ENCODE measurements at regions not wholly inside any gene's neighbourhood (a gene's known extent, or its start where the extent isn't known, plus 50 kb on each side); places are given as distances from the start of the nearest gene placed in this dataset.
"Not testable (repeated sequence)": the region's sequence is repeated elsewhere in the genome, so short reads cannot be mapped to it uniquely, and the experiment has no call there.

GRCh38 chr2:142813830-142814829 is 63.3 kb upstream of the KYNU start:
- Histone ChIP-seq H2BK120ac (ENCODE audit: low read depth, low read length, poor library complexity, severe bottlenecking) (no peak overlapping the region), H3K23ac (ENCODE audit: insufficient read length, low read depth, low read length) (no peak overlapping the region), H3K23me2 (ENCODE audit: insufficient read length, low read depth, low read length, poor library complexity, severe bottlenecking) (no peaks in the 10 kb centered on the region), H2AK5ac (ENCODE audit: insufficient read length, low read length) (no peak overlapping the region), H3K56ac (ENCODE audit: insufficient read length, low read depth, low read length) (no peak overlapping the region), H3K14ac (ENCODE audit: insufficient read depth, low read length) (no peak overlapping the region), H4K5ac (ENCODE audit: insufficient read length, low read depth, low read length) (no peak overlapping the region), H3K79me2 (ENCODE audit: insufficient read depth, low read length) (no peaks in the 10 kb centered on the region), H3K4me2 (ENCODE audit: insufficient read depth, insufficient read length, low read length) (no peak overlapping the region), H4K91ac (ENCODE audit: insufficient read length, low read depth, low read length) (no peak overlapping the region), H4K20me1 (ENCODE audit: control insufficient read depth, insufficient read depth, insufficient read length) (no peaks in the 10 kb centered on the region), H3K79me1 (ENCODE audit: insufficient read depth, low read depth, low read length, poor library complexity, severe bottlenecking) (no peaks in the 10 kb centered on the region), H3K9me3 (ENCODE audit: control insufficient read depth, low read depth, low read length) (no peaks in the 10 kb centered on the region), H2AFZ (ENCODE audit: low read length) (no peak overlapping the region), H2BK20ac (ENCODE audit: low read depth, low read length, poor library complexity, severe bottlenecking) (no peak overlapping the region), H3K9ac (ENCODE audit: extremely low read depth, insufficient read length, low read length) (no peak overlapping the region), H4K8ac (replicated peaks; ENCODE audit: insufficient read length, low read depth, low read length) (no peak overlapping the region), H3K4me1 (ENCODE audit: insufficient read depth, low read length) (no peaks in the 10 kb centered on the region), H3T11ph (ENCODE audit: low read length) (no peak overlapping the region), H2BK12ac (ENCODE audit: insufficient read length, low read depth, low read length) (no peak overlapping the region), H3K27ac (ENCODE audit: insufficient read length, low read depth, low read length) (no peak overlapping the region), H3K4ac (ENCODE audit: low read depth, low read length) (no peak overlapping the region), H3K27me3 (ENCODE audit: insufficient read depth, low read length) (no peaks in the 10 kb centered on the region), H2BK5ac (ENCODE audit: insufficient read length, low read length) (no peak overlapping the region), H3K18ac (ENCODE audit: insufficient read length, low read depth, low read length) (no peak overlapping the region), H2BK15ac (ENCODE audit: low read depth, low read length) (no peak overlapping the region)
- Mint-ChIP-seq H3K9me3 (peaks cover 4 to 6% of the 10 kb centered on the region in 2 experiments; a peak in 4 of 5 replicates), H3K27me3 (ENCODE audit: low read depth) (no peaks in the 10 kb centered on the region), H3K4me3 (no peak overlapping the region), H3K4me1 (peaks cover 5 to 8% of the 10 kb centered on the region in 2 experiments; a peak in 3 of 4 replicates), H3K36me3 (ENCODE audit: insufficient read depth in 1 of 3, low read depth in 3 of 3) (peaks cover 2 to 15% (median 13%) of the 10 kb centered on the region in 3 experiments; a peak in 5 of 7 replicates), H3K27ac (no peak overlapping the region; a peak in 1 of 7 replicates)
- WGBS (ENCODE audit: extremely low coverage, insufficient read length, low lambda C conversion rate), result no CpG with 5 or more reads among the region's 5 CpGs
- no peak for TF ChIP-seq CTCF (conservative IDR thresholded peaks at IDR 0.05)
- DNase-seq, result no peak

- not testable (repeated sequence) for H3K27me3 Mint-ChIP-seq (ENCODE audit: low read depth); H3K14ac ChIP-seq (ENCODE audit: insufficient read depth, low read length); H3K23ac ChIP-seq (ENCODE audit: insufficient read length, low read depth, low read length); H3K27ac Mint-ChIP-seq; H2BK15ac ChIP-seq (ENCODE audit: low read depth, low read length); H3K79me2 ChIP-seq (ENCODE audit: insufficient read depth, low read length); H4K91ac ChIP-seq (ENCODE audit: insufficient read length, low read depth, low read length); H3K4me2 ChIP-seq (ENCODE audit: insufficient read depth, insufficient read length, low read length); H4K20me1 ChIP-seq (ENCODE audit: control insufficient read depth, insufficient read depth, insufficient read length); H3K9me3 ChIP-seq (ENCODE audit: control insufficient read depth, low read depth, low read length); H3T11ph ChIP-seq (ENCODE audit: low read length); H3K9me3 Mint-ChIP-seq; H3K9ac ChIP-seq (ENCODE audit: extremely low read depth, insufficient read length, low read length); H3K56ac ChIP-seq (ENCODE audit: insufficient read length, low read depth, low read length); H3K4me1 Mint-ChIP-seq; H3K23me2 ChIP-seq (ENCODE audit: insufficient read length, low read depth, low read length, poor library complexity, severe bottlenecking); H3K4me3 Mint-ChIP-seq; H4K5ac ChIP-seq (ENCODE audit: insufficient read length, low read depth, low read length); H3K18ac ChIP-seq (ENCODE audit: insufficient read length, low read depth, low read length); H3K79me1 ChIP-seq (ENCODE audit: insufficient read depth, low read depth, low read length, poor library complexity, severe bottlenecking); H3K4me1 ChIP-seq (ENCODE audit: insufficient read depth, low read length); H2BK12ac ChIP-seq (ENCODE audit: insufficient read length, low read depth, low read length); H3K4ac ChIP-seq (ENCODE audit: low read depth, low read length); H2AK5ac ChIP-seq (ENCODE audit: insufficient read length, low read length); H2BK120ac ChIP-seq (ENCODE audit: low read depth, low read length, poor library complexity, severe bottlenecking); H3K27ac ChIP-seq (ENCODE audit: insufficient read length, low read depth, low read length); H3K27me3 ChIP-seq (ENCODE audit: insufficient read depth, low read length); H4K8ac ChIP-seq (replicated peaks; ENCODE audit: insufficient read length, low read depth, low read length); H2BK5ac ChIP-seq (ENCODE audit: insufficient read length, low read length); H2AFZ ChIP-seq (ENCODE audit: low read length); H2BK20ac ChIP-seq (ENCODE audit: low read depth, low read length, poor library complexity, severe bottlenecking)
- no CpG with 5 or more reads among the region's 13 CpGs for WGBS (ENCODE audit: extremely low coverage, insufficient read length, low lambda C conversion rate)
- peaks cover 2 to 15% (median 13%) of the 10 kb centered on the region in 3 experiments; a peak in 5 of 7 replicates for H3K36me3 Mint-ChIP-seq (ENCODE audit: insufficient read depth in 1 of 3, low read depth in 3 of 3)
- peak; percentile 34 for DNase-seq
These were observed 65.8 kb upstream of the KYNU start for GRCh38 chr2:142811644-142812043.

Measured in H9 (cell line).